ENCODE measurements at regions not wholly inside any gene's neighbourhood (a gene's known extent, or its start where the extent isn't known, plus 50 kb on each side); places are given as distances from the start of the nearest gene placed in this dataset.

- TF ChIP-seq CTCF (IDR thresholded peaks at IDR 0.05; ENCODE audit: low read depth, low read length, missing control alignments) = no peak
- H3K4me3 ChIP-seq (replicated peaks; ENCODE audit: low read depth, low read length) = no peak overlapping the region
- DNase-seq (ENCODE audit: extremely low read depth, low read depth) = no peak
Measured at GRCh38 chr4:120636120-120636630, 286.4 kb downstream of the PRDM5 start.

- no peak for TF ChIP-seq CTCF (IDR thresholded peaks at IDR 0.05; ENCODE audit: low read depth, low read length, missing control alignments)
- H3K4me3 ChIP-seq (replicated peaks; ENCODE audit: low read depth, low read length) = no peak overlapping the region
- no peak for DNase-seq (ENCODE audit: extremely low read depth, low read depth)
Measured at GRCh38 chr4:120633810-120634209, 288.7 kb downstream of the PRDM5 start.

GRCh38 chr4:120630427-120630826, 292.1 kb downstream of the PRDM5 start:
- DNase-seq (ENCODE audit: extremely low read depth, low read depth) = no peak
- H3K4me3 ChIP-seq (replicated peaks; ENCODE audit: low read depth, low read length) = no peak overlapping the region
- TF ChIP-seq CTCF (IDR thresholded peaks at IDR 0.05; ENCODE audit: low read depth, low read length, missing control alignments) = no peak

- H3K4me3 ChIP-seq (replicated peaks; ENCODE audit: low read depth, low read length) = no peak overlapping the region
- no peak for DNase-seq (ENCODE audit: extremely low read depth, low read depth)
- TF ChIP-seq CTCF (IDR thresholded peaks at IDR 0.05; ENCODE audit: low read depth, low read length, missing control alignments) = no peak
Measured at GRCh38 chr4:120629546-120630108, 292.9 kb downstream of the PRDM5 start.

GRCh38 chr4:120622601-120623000, 299.9 kb downstream of the PRDM5 start:
- no peak overlapping the region for H3K4me3 ChIP-seq (replicated peaks; ENCODE audit: low read depth, low read length)
- no peak for DNase-seq (ENCODE audit: extremely low read depth, low read depth)
- no peak for TF ChIP-seq CTCF (IDR thresholded peaks at IDR 0.05; ENCODE audit: low read depth, low read length, missing control alignments)

- TF ChIP-seq CTCF (IDR thresholded peaks at IDR 0.05; ENCODE audit: low read depth, low read length, missing control alignments) = no peak
Measured at GRCh38 chr4:120617171-120617570, 305.4 kb downstream of the PRDM5 start.

GRCh38 chr4:120616041-120616440, 306.5 kb downstream of the PRDM5 start:
- no peak for DNase-seq (ENCODE audit: extremely low read depth, low read depth)

More at GRCh38 chr4:120617171-120617570, 305.4 kb downstream of the PRDM5 start:
- H3K4me3 ChIP-seq (replicated peaks; ENCODE audit: low read depth, low read length) = no peak overlapping the region
- no peak for DNase-seq (ENCODE audit: extremely low read depth, low read depth)

More at GRCh38 chr4:120616041-120616440, 306.5 kb downstream of the PRDM5 start:
- no peak overlapping the region for H3K4me3 ChIP-seq (replicated peaks; ENCODE audit: low read depth, low read length)
- no peak for TF ChIP-seq CTCF (IDR thresholded peaks at IDR 0.05; ENCODE audit: low read depth, low read length, missing control alignments)
